Fibroblast of lung (primary cell): ENCODE measurements at regions not wholly inside any gene's neighbourhood (a gene's known extent, or its start where the extent isn't known, plus 50 kb on each side); places are given as distances from the start of the nearest gene placed in this dataset.

Source experiments
- CTCF ChIP-seq, 2 donors: IDR thresholded peaks in 1 of 2; conservative IDR thresholded peaks in 1 of 2; 1 replicate in 1 of 2; 2 replicates in 1 of 2; pipeline ENCODE4 v1.5.1; 2011 to 2012; ENCODE audit warnings: low read length in 2 of 2, control low read depth in 1 of 2, inconsistent platforms in 1 of 2, low read depth in 1 of 2, mild to moderate bottlenecking in 1 of 2
- EZH2 ChIP-seq: IDR thresholded peaks from 2 replicates; pipeline ENCODE4 v1.5.1; 2012; ENCODE audit warnings: low read length, control low read depth, mild to moderate bottlenecking; ENCODE audit errors: missing control alignments

DNA sequence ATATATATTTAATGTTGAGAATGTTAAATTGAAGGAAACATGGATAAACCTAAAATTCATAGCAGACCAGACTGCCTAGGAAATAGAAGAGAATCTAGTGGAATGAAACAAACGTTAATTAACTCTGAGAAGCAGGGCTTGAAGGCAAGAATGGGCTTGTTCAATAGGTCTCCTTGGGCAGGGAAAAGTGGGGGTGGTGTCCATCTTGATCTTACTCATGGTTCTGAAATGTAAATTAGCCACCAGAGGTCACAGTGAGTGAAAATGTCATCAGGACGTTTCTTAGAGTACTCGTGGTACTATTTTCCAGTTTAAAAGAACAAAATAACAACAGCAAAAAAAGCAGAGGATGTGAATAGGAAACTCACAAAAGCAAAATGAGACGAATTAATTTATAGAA, 66.8 kb upstream of the BTBD3 start:
- no peak for TF ChIP-seq CTCF (conservative IDR thresholded peaks at IDR 0.05 in 1 of 2, IDR thresholded peaks at IDR 0.05 in 1 of 2; ENCODE audit: low read depth in 1 of 2, low read length in 2 of 2)
- no peak for TF ChIP-seq EZH2
